GM06990 (cell line): ENCODE measurements at regions not wholly inside any gene's neighbourhood (a gene's known extent, or its start where the extent isn't known, plus 50 kb on each side); places are given as distances from the start of the nearest gene placed in this dataset.

ENCODE experiments used
- DNase-seq: peaks from one replicate; pipeline ENCODE4 v3.0.0-alpha.2; 2011; ENCODE audit not compliant: insufficient read length; ENCODE audit errors: extremely low read depth
- H3K27me3 ChIP-seq: replicated peaks from 2 replicates; pipeline ENCODE4 v1.6.0; 2011; ENCODE audit warnings: low read length; ENCODE audit not compliant: control insufficient read depth, insufficient read depth
- H3K36me3 ChIP-seq: 2 replicates; pipeline ENCODE4 v1.5.1; 2011; ENCODE audit warnings: low read length; ENCODE audit not compliant: control insufficient read depth, insufficient read depth
- H3K4me3 ChIP-seq: replicated peaks from 2 replicates; pipeline ENCODE4 v1.5.1; 2011; ENCODE audit warnings: low read depth, mild to moderate bottlenecking, control low read depth, low read length
- TF ChIP-seq, protein P1 (sequence below): IDR thresholded peaks from 2 replicates; pipeline ENCODE4 v1.5.1; 2011; ENCODE audit warnings: low read length, control low read depth, mild to moderate bottlenecking, inconsistent platforms; ENCODE audit not compliant: insufficient read depth, poor library complexity, severe bottlenecking

DNA sequence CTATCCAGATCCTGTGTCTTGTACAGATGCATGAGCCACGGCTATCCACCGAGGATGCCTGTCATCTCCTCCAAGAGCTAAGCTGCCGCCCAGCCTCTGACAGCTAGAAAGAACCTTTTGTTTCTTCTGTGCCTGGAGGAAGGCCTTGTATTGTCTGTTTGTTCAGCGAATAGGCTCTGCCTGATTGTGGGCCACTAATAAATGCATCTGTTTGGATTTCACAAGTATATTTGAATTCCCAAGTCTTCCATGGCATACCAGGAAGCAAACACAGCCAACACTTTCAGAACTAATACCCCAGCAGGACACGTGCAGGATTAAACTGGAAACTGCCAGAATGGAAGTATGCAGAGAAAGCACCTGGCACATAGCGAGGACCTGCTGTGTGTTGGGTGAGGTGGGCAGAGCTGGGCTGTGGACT lies 92.7 kb upstream of the NEURL1B start:
- TF ChIP-seq, protein P1, sequence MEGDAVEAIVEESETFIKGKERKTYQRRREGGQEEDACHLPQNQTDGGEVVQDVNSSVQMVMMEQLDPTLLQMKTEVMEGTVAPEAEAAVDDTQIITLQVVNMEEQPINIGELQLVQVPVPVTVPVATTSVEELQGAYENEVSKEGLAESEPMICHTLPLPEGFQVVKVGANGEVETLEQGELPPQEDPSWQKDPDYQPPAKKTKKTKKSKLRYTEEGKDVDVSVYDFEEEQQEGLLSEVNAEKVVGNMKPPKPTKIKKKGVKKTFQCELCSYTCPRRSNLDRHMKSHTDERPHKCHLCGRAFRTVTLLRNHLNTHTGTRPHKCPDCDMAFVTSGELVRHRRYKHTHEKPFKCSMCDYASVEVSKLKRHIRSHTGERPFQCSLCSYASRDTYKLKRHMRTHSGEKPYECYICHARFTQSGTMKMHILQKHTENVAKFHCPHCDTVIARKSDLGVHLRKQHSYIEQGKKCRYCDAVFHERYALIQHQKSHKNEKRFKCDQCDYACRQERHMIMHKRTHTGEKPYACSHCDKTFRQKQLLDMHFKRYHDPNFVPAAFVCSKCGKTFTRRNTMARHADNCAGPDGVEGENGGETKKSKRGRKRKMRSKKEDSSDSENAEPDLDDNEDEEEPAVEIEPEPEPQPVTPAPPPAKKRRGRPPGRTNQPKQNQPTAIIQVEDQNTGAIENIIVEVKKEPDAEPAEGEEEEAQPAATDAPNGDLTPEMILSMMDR: no peak
- H3K36me3 ChIP-seq: no peaks in the 10 kb centered on the region
- no peak for DNase-seq
- H3K4me3 ChIP-seq: no peak overlapping the region
- H3K27me3 ChIP-seq: peaks cover 5% of the 10 kb centered on the region

- no peak overlapping the region for H3K4me3 ChIP-seq
- H3K36me3 ChIP-seq: no peaks in the 10 kb centered on the region
- peaks cover 6% of the 10 kb centered on the region for H3K27me3 ChIP-seq
- TF ChIP-seq, protein P1: no peak
- no peak for DNase-seq
These were observed 91.9 kb upstream of the SH3PXD2B start for GRCh38 chr5:172546196-172546595.

DNA sequence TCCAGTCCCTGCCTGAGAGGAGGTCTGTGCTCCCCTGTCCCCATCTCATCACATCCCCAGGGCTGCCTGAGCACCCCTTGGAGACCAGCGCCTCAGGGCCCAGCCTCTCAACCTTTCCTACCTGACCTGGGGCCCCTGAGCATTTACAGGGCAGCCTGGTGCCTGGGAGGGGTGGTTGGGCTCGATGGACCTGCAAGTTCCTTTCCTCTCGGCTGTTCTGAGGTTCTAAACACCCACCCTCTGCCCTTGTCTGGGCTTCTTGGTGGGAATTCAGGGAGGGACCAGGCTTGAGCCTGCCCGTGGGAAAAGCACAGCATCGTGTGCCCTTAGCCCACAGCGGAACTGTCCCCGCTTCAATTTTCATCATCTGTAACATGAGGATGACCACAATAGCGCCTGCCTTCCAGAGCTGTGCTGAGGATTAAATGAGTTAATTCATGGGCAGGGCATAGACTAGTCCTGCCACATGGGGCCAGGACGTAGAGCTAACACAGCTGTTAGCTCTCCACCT lies 91.0 kb upstream of the SH3PXD2B start:
- no peak for DNase-seq
- H3K4me3 ChIP-seq: no peak overlapping the region
- TF ChIP-seq, protein P1: no peak
- no peaks in the 10 kb centered on the region for H3K36me3 ChIP-seq
- peaks cover 6% of the 10 kb centered on the region for H3K27me3 ChIP-seq

GRCh38 chr5:172544371-172545095 lies 90.2 kb upstream of the SH3PXD2B start:
- TF ChIP-seq, protein P1: no peak

DNA sequence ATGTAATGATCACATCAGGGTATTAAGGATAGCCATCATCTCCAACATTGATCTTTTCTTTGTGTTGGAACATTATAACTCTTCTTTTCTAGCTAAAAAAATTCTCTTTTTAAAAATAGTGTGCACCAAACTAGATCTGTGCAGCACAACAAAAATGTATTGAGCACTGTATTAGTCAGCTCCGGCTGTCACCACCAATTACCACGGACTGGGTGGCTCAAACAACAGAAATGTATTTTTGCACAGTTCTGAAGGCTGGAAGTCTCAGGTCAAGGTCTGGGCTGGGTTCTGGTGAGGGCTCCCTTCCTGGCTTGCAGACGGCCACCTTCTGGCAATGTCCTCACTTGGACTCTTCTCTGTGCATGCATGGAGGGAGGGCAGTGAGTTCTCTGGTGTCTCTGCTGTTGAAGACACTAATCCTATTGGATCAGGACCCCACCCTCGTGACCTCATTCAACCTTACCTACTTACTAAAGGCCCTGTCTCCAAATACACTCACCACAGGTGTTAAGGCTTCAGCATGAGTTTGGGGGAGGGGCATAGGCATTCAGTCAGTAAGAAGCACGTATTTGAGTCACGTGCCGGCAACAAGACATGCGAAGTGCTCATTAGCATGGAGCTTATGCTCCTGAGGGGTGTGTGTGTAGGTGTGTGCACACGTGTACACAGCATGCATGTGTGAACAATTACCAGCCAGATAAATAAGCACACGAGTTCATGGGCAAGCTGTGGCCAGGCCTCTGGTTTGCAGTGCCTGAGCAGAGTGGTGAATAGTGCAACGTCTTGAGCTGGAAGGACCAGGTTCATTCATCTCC lies 89.4 kb upstream of the SH3PXD2B start:
- TF ChIP-seq, protein P1: no peak
- Histone ChIP-seq H3K27me3 (peaks cover 5% of the 10 kb centered on the region), H3K4me3 (no peak overlapping the region), H3K36me3 (no peaks in the 10 kb centered on the region)
- DNase-seq: no peak

More at GRCh38 chr5:172544371-172545095, 90.2 kb upstream of the SH3PXD2B start:
- no peak for DNase-seq
- Histone ChIP-seq H3K36me3 (no peaks in the 10 kb centered on the region), H3K27me3 (peaks cover 6% of the 10 kb centered on the region), H3K4me3 (no peak overlapping the region)
